Tibial artery (tissue), 4 donors: ENCODE measurements at regions not wholly inside any gene's neighbourhood (a gene's known extent, or its start where the extent isn't known, plus 50 kb on each side); places are given as distances from the start of the nearest gene placed in this dataset.

ENCODE experiments used
- DNase-seq, 2 donors: peaks; one replicate each; pipeline ENCODE4 v3.0.0-alpha.2; 2019
- H3K27ac ChIP-seq, 2 donors: fragments of 200-600 bp; sonication (generic) in 1 of 2; 1 replicate in 1 of 2; 2 replicates in 1 of 2; pipeline ENCODE4 v1.5.1; 2018 to 2019; ENCODE audit warnings: mild to moderate bottlenecking in 1 of 2
- H3K27me3 ChIP-seq, 2 donors: fragments of 200-600 bp; sonication (generic) in 1 of 2; one replicate each; pipeline versions ENCODE4 v1.5.1 to v1.6.0; 2016 to 2019
- H3K36me3 ChIP-seq, 3 donors: fragments of 200-600 bp; sonication (generic) in 2 of 3; one replicate each; pipeline ENCODE4 v1.5.1; 2016 to 2019; ENCODE audit warnings: mild to moderate bottlenecking in 2 of 3
- H3K4me1 ChIP-seq, 4 donors: fragments of 200-600 bp; sonication (generic) in 2 of 4; 1 replicate in 3 of 4; 2 replicates in 1 of 4; pipeline ENCODE4 v1.5.1; 2016 to 2019
- H3K4me3 ChIP-seq, 2 donors: fragments of 200-600 bp; sonication (generic) in 1 of 2; 1 replicate in 1 of 2; 2 replicates in 1 of 2; pipeline ENCODE4 v1.5.1; 2018 to 2019; ENCODE audit warnings: mild to moderate bottlenecking in 2 of 2
- H3K9me3 ChIP-seq, 3 donors: fragments of 200-600 bp; sonication (generic) in 1 of 3; one replicate each; pipeline ENCODE4 v1.5.1; 2016 to 2019
- intact Hi-C: fragments of 100-400 bp; cut with DNase I; formaldehyde crosslinking; loops from one replicate; pipeline ENCODE4 v1.15.0; 2023; ENCODE audit warnings: low total_unique reads
- TF ChIP-seq, protein P1 (sequence below), 2 experiments: fragments of 200-600 bp in 1 of 2; fragments of 450-650 bp in 1 of 2; IDR thresholded peaks; one replicate each; pipeline ENCODE4 v1.5.1; 2017 to 2019; ENCODE audit warnings: antibody characterized with exemption in 2 of 2, mild to moderate bottlenecking in 1 of 2, moderate library complexity in 1 of 2

GRCh38 chr14:82223276-82223675 lies 689.6 kb upstream of the SEL1L start:
- no peak overlapping the region for H3K27ac ChIP-seq
- no peaks in the 10 kb centered on the region for H3K4me1 ChIP-seq
- H3K27me3 ChIP-seq = no peaks in the 10 kb centered on the region
- no peaks in the 10 kb centered on the region for H3K36me3 ChIP-seq
- no peaks in the 10 kb centered on the region for H3K9me3 ChIP-seq
- intact Hi-C loops = no loop called here
- DNase-seq = no peak
- TF ChIP-seq, protein P1, sequence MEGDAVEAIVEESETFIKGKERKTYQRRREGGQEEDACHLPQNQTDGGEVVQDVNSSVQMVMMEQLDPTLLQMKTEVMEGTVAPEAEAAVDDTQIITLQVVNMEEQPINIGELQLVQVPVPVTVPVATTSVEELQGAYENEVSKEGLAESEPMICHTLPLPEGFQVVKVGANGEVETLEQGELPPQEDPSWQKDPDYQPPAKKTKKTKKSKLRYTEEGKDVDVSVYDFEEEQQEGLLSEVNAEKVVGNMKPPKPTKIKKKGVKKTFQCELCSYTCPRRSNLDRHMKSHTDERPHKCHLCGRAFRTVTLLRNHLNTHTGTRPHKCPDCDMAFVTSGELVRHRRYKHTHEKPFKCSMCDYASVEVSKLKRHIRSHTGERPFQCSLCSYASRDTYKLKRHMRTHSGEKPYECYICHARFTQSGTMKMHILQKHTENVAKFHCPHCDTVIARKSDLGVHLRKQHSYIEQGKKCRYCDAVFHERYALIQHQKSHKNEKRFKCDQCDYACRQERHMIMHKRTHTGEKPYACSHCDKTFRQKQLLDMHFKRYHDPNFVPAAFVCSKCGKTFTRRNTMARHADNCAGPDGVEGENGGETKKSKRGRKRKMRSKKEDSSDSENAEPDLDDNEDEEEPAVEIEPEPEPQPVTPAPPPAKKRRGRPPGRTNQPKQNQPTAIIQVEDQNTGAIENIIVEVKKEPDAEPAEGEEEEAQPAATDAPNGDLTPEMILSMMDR (IDR thresholded peaks at IDR 0.05) = no peak
- no peak overlapping the region for H3K4me3 ChIP-seq

- Histone ChIP-seq H3K27ac (no peak overlapping the region), H3K27me3 (no peaks in the 10 kb centered on the region), H3K4me1 (no peaks in the 10 kb centered on the region), H3K9me3 (no peaks in the 10 kb centered on the region), H3K4me3 (no peak overlapping the region), H3K36me3 (no peaks in the 10 kb centered on the region)
- TF ChIP-seq, protein P1 (IDR thresholded peaks at IDR 0.05) = no peak
- DNase-seq = no peak
- intact Hi-C loops = no loop called here
These were observed 691.0 kb upstream of the SEL1L start for GRCh38 chr14:82224610-82225009.

GRCh38 chr14:82230748-82231147 lies 697.1 kb upstream of the SEL1L start:
- TF ChIP-seq, protein P1 (IDR thresholded peaks at IDR 0.05) = no peak
- DNase-seq = no peak

DNA sequence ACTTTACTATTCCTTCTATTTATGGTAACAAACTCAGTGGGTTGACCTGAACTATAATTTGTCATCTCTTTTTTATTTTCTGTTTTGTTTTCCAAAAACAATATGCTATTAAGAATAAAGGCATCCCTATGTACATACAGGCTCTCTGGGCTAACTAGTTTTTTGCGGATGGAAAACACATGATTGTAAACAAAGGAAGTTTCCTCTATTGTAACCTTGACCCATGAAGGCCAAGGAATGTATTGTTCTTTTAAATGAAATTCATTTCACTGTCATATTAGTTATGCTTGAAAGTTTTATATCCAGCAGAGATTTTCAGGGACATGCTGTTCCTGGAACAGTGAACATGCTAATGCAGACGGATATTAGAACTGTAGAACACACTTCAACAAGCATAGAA lies 705.0 kb upstream of the SEL1L start:
- Histone ChIP-seq H3K27ac (no peak overlapping the region), H3K9me3 (no peaks in the 10 kb centered on the region), H3K4me3 (no peak overlapping the region), H3K27me3 (no peaks in the 10 kb centered on the region), H3K4me1 (no peaks in the 10 kb centered on the region), H3K36me3 (no peaks in the 10 kb centered on the region)
- DNase-seq = no peak
- TF ChIP-seq, protein P1 (IDR thresholded peaks at IDR 0.05) = no peak
- intact Hi-C loops = no loop called here

More at GRCh38 chr14:82230748-82231147, 697.1 kb upstream of the SEL1L start:
- Histone ChIP-seq H3K27ac (no peak overlapping the region), H3K36me3 (no peaks in the 10 kb centered on the region), H3K4me3 (no peak overlapping the region), H3K27me3 (no peaks in the 10 kb centered on the region), H3K4me1 (no peaks in the 10 kb centered on the region), H3K9me3 (no peaks in the 10 kb centered on the region)
- intact Hi-C loops = no loop called here

GRCh38 chr14:82239223-82239622 lies 705.6 kb upstream of the SEL1L start:
- TF ChIP-seq, protein P1 (IDR thresholded peaks at IDR 0.05) = no peak
- H3K4me3 ChIP-seq = no peak overlapping the region
- no peak for DNase-seq
- no peaks in the 10 kb centered on the region for H3K27me3 ChIP-seq
- intact Hi-C loops = no loop called here
- H3K36me3 ChIP-seq = no peaks in the 10 kb centered on the region
- H3K27ac ChIP-seq = no peak overlapping the region
- no peaks in the 10 kb centered on the region for H3K9me3 ChIP-seq
- no peaks in the 10 kb centered on the region for H3K4me1 ChIP-seq

GRCh38 chr14:82244791-82245190 lies 711.1 kb upstream of the SEL1L start:
- Histone ChIP-seq H3K4me1 (no peaks in the 10 kb centered on the region), H3K9me3 (no peaks in the 10 kb centered on the region), H3K27me3 (no peaks in the 10 kb centered on the region), H3K27ac (no peak overlapping the region), H3K36me3 (no peaks in the 10 kb centered on the region), H3K4me3 (no peak overlapping the region)
- TF ChIP-seq, protein P1 (IDR thresholded peaks at IDR 0.05) = no peak
- no peak for DNase-seq
- intact Hi-C loops = no loop called here
